Central memory CD8-positive, alpha-beta T cell (primary cell): ENCODE measurements at regions not wholly inside any gene's neighbourhood (a gene's known extent, or its start where the extent isn't known, plus 50 kb on each side); places are given as distances from the start of the nearest gene placed in this dataset.

Experiments used
- ATAC-seq: fragments of 150-1000 bp; cut with Tn5 transposase; replicated peaks from 2 replicates; pipeline ENCODE4 v1.10.0; 2022; ENCODE audit warnings: mild to moderate bottlenecking, moderate FRiP score, moderate number of reproducible peaks; ENCODE audit not compliant: poor library complexity, severe bottlenecking; ENCODE audit errors: extremely low read depth
- DNase-seq, 2 donors: peaks; one replicate each; pipeline ENCODE4 v3.0.0; 2021; ENCODE audit warnings: low spot score in 2 of 2
- H3K27ac Mint-ChIP-seq: one replicate; pipeline ENCODE4 v1.8.0; 2022; ENCODE audit warnings: low read depth, mild to moderate bottlenecking, moderate library complexity, mixed read lengths
- H3K27me3 Mint-ChIP-seq: one replicate; pipeline ENCODE4 v1.8.0; 2022; ENCODE audit warnings: mixed read lengths
- H3K36me3 Mint-ChIP-seq: one replicate; pipeline ENCODE4 v1.8.0; 2022; ENCODE audit warnings: mild to moderate bottlenecking, moderate library complexity, mixed read lengths; ENCODE audit not compliant: insufficient read depth
- H3K4me1 Mint-ChIP-seq: one replicate; pipeline ENCODE4 v1.8.0; 2022; ENCODE audit warnings: mixed read lengths
- H3K4me3 Mint-ChIP-seq: one replicate; pipeline ENCODE4 v1.8.0; 2022; ENCODE audit warnings: mild to moderate bottlenecking, moderate library complexity, mixed read lengths
- H3K9me3 Mint-ChIP-seq: one replicate; pipeline ENCODE4 v1.8.0; 2022; ENCODE audit warnings: mixed read lengths

- Mint-ChIP-seq H3K9me3 (no peaks in the 10 kb centered on the region), H3K36me3 (no peaks in the 10 kb centered on the region), H3K27me3 (peaks cover 54% of the 10 kb centered on the region), H3K27ac (no peak overlapping the region), H3K4me1 (peaks cover 7% of the 10 kb centered on the region), H3K4me3 (no peak overlapping the region)
- ATAC-seq (no peak), DNase-seq (no peak)
These were observed 51.7 kb upstream of the PODXL start for GRCh38 chr7:131608116-131608500.

DNA sequence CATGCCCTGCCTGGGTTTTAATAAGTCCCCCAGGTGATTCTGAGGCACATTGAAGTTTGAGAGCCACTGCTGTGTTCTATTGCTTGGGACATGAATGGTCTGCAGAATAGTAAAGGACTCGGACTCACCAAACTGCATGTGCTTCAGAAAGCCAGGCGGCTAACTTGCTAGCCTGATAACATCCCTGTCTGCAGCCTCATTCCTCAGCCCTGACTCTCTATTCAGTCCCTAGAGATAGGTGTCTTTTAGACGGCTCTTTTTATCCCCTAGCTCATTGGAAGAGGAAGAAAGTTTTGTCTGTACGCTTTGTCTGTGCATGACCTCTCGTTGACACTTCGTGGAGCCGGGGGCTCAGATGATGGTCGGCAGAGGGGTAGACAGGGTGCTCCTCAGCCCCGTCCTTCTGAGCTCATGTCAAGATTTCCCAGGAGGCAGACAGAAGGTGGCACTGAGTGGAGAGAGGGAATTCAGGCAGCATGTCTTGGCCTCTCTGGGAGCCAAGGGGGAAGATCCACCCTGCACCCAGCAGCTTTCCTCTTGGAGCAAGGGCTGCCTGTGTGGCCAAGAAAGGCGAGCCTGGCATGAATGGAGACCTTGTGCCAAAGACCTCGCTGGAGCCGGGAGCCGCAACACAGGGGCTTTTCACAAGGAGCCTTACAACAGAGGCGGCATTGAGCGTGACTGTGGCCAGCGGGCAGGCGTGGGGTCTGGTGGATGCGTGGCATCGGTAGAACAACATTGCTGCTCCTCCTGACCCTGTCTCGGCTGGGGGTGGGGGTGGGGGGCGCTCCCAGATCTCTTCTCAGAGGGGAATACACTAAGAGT, 51.1 kb upstream of the PODXL start:
- Mint-ChIP-seq H3K4me1 (peaks cover 7% of the 10 kb centered on the region), H3K9me3 (no peaks in the 10 kb centered on the region), H3K36me3 (no peaks in the 10 kb centered on the region), H3K27me3 (peaks cover 49% of the 10 kb centered on the region), H3K4me3 (no peak overlapping the region), H3K27ac (no peak overlapping the region)
- ATAC-seq (no peak), DNase-seq (no peak)

- Mint-ChIP-seq H3K4me3 (no peak overlapping the region), H3K9me3 (no peaks in the 10 kb centered on the region), H3K36me3 (no peaks in the 10 kb centered on the region), H3K27ac (no peak overlapping the region), H3K4me1 (peaks cover 7% of the 10 kb centered on the region), H3K27me3 (peaks cover 56% of the 10 kb centered on the region)
- DNase-seq = no peak
- peak; percentile 46 for ATAC-seq
These were observed 50.2 kb upstream of the PODXL start for GRCh38 chr7:131606346-131607290.
